ENCODE measurements at regions not wholly inside any gene's neighbourhood (a gene's known extent, or its start where the extent isn't known, plus 50 kb on each side); places are given as distances from the start of the nearest gene placed in this dataset.

DNA sequence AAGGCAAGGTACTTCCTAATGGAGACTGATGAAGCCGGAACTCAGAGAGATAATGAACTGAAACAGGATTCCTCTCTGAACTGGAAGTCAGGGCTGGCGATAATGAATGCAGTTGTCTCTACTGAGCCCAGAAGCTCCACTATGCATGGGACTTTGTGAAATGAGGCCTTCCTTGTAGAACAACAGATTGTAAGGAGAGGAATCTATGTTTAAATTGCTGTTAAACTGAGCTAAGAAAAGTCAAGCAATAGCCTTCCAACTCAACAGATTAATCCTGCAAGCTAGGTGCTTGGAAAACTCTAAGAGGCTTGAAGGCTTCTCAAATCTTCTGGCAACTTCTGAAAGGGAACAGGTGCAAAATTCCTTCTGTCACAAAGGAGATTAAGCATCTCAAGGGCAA is 119.5 kb upstream of the ARHGAP5 start:
- intact Hi-C loops (cut with micrococcal nuclease) = no loop called here
- POLR2A ChIA-PET = no interaction called here
- no peak overlapping the region for H3K27ac Mint-ChIP-seq
- no peak for TF ChIP-seq CTCF (IDR thresholded peaks at IDR 0.05)
- no peaks in the 10 kb centered on the region for H3K4me1 Mint-ChIP-seq (ENCODE audit: low read depth)
- H3K9me3 Mint-ChIP-seq = no peaks in the 10 kb centered on the region
- CTCF ChIA-PET = no interaction called here
- H3K36me3 Mint-ChIP-seq (ENCODE audit: low read depth) = no peaks in the 10 kb centered on the region
- peaks cover 6% of the 10 kb centered on the region for H3K27me3 Mint-ChIP-seq
- no peak for DNase-seq
- H3K4me3 Mint-ChIP-seq = no peak overlapping the region
- no peak for ATAC-seq

DNA sequence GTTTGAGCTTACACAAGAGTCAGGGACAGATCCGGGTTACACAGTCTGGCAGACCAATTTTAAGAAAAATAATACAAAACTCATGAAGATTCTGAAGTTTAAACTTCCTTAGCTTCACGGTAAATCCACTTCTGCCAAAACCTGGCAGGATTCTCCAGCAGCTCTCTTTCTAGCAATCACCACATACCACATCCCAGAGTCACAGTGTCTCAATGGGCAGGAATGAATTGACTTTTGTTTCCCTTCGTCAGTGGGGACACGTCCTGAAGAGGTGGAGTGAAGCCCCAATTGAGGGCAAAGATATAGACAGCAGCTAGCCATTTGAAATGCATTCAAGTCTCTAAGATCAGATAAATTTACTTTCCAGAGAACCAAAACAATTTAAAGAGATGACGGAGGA is 117.1 kb upstream of the ARHGAP5 start:
- intact Hi-C loops (cut with micrococcal nuclease) = no loop called here
- ChIA-PET CTCF (no interaction called here), POLR2A (no interaction called here)
- no peak overlapping the region for H3K27ac Mint-ChIP-seq
- H3K4me3 Mint-ChIP-seq = no peak overlapping the region
- ATAC-seq (no peak), DNase-seq (no peak)
- TF ChIP-seq CTCF (IDR thresholded peaks at IDR 0.05) = no peak
- no peaks in the 10 kb centered on the region for H3K9me3 Mint-ChIP-seq
- H3K27me3 Mint-ChIP-seq = peaks cover 2% of the 10 kb centered on the region
- H3K36me3 Mint-ChIP-seq (ENCODE audit: low read depth) = no peaks in the 10 kb centered on the region
- H3K4me1 Mint-ChIP-seq (ENCODE audit: low read depth) = no peaks in the 10 kb centered on the region

DNA sequence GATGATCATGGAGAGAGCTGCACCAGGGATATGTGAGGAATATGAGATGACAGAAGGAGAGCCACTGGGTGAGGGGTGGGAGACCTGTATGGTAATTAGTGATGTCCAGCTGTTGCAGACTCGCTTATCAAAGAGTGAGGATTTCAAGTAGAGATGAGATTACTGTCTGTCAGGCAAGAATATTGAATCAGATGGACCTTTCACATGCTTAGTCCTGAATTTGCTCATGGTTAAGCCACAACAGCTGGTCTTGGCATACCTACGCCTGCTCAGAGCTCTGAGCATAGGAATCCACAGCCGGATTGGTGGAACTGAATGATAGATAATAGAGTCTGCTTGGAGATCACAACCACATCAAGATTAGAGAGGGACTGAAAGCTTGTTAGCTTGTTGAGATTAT is 115.2 kb upstream of the ARHGAP5 start:
- H3K4me3 Mint-ChIP-seq = no peak overlapping the region
- no peaks in the 10 kb centered on the region for H3K27me3 Mint-ChIP-seq
- DNase-seq = no peak
- intact Hi-C loops (cut with micrococcal nuclease) = no loop called here
- no peaks in the 10 kb centered on the region for H3K4me1 Mint-ChIP-seq (ENCODE audit: low read depth)
- POLR2A ChIA-PET = interaction anchor here (0.6 kb wide), 1 partner anchor 116 kb away, joined by 3 read pairs; no protein-coding TSS in a partner anchor
- no peaks in the 10 kb centered on the region for H3K9me3 Mint-ChIP-seq
- CTCF ChIA-PET = no interaction called here
- no peak for TF ChIP-seq CTCF (IDR thresholded peaks at IDR 0.05)
- no peak overlapping the region for H3K27ac Mint-ChIP-seq
- no peak for ATAC-seq
- H3K36me3 Mint-ChIP-seq (ENCODE audit: low read depth) = no peaks in the 10 kb centered on the region

- Mint-ChIP-seq H3K4me1 (ENCODE audit: low read depth) (no peaks in the 10 kb centered on the region), H3K27me3 (no peaks in the 10 kb centered on the region), H3K4me3 (no peak overlapping the region), H3K9me3 (no peaks in the 10 kb centered on the region), H3K36me3 (ENCODE audit: low read depth) (no peaks in the 10 kb centered on the region), H3K27ac (no peak overlapping the region)
- ChIA-PET CTCF (interaction anchor here (1.3 kb wide), 1 partner anchor 13 kb away, joined by 3 read pairs; no protein-coding TSS in a partner anchor), POLR2A (no interaction called here)
- no peak for ATAC-seq
- no peak for DNase-seq
- intact Hi-C loops (cut with micrococcal nuclease) = no loop called here
- no peak for TF ChIP-seq CTCF (IDR thresholded peaks at IDR 0.05)
These were observed 114.2 kb upstream of the ARHGAP5 start for GRCh38 chr14:31962920-31963319.

DNA sequence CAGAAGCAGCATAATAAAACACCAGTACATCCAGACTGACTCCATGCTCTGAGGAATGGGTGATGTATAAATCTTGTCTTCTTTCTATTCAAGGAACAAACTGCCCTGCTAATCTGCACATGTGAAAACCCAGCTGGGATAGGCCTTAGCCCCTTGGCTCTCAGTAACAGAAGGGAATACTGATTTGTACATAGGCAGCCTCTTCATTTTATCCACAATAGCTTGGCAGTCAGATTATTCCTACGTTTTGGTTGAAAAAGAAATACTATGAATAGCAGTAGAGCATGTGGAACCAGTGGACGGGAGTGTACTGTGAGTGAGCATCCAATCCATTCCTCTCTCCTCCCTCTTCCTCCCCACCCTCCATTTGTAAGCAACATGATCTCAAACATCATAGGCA is 113.5 kb upstream of the ARHGAP5 start:
- no peak for TF ChIP-seq CTCF (IDR thresholded peaks at IDR 0.05)
- intact Hi-C loops (cut with micrococcal nuclease) = no loop called here
- Mint-ChIP-seq H3K4me1 (ENCODE audit: low read depth) (no peaks in the 10 kb centered on the region), H3K36me3 (ENCODE audit: low read depth) (no peaks in the 10 kb centered on the region), H3K27me3 (no peaks in the 10 kb centered on the region), H3K9me3 (no peaks in the 10 kb centered on the region), H3K4me3 (no peak overlapping the region), H3K27ac (no peak overlapping the region)
- DNase-seq = no peak
- ChIA-PET CTCF (interaction anchor here (1.2 to 1.3 kb wide), 2 partner anchors 12 to 37 kb away, joined by 3 to 5 read pairs; no protein-coding TSS in a partner anchor), POLR2A (no interaction called here)
- ATAC-seq = no peak
